ENCODE measurements at regions not wholly inside any gene's neighbourhood (a gene's known extent, or its start where the extent isn't known, plus 50 kb on each side); places are given as distances from the start of the nearest gene placed in this dataset.
"Not testable (repeated sequence)": the region's sequence is repeated elsewhere in the genome, so short reads cannot be mapped to it uniquely, and the experiment has no call there.

DNA sequence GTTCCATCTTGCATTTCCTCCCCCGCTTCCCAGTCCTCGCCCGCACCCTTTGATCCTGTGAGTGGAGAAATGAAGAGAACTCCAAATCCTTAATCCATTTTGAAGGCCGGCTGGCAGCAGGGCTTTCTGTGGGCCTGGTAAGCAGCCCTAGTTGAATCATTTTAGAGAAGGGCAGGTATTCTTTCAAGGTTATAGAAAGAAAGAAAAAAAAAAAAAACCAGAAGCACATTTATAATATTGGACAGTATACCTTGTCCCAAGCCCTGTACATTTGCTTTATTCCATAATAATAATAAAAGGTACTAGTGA, 103.7 kb downstream of the PROP1 start:
- not testable (repeated sequence) for DNase-seq (ENCODE audit: low spot score in 2 of 2); H3K9me3 Mint-ChIP-seq; H3K36me3 Mint-ChIP-seq; H3K27ac Mint-ChIP-seq; H3K27me3 Mint-ChIP-seq; H3K4me1 Mint-ChIP-seq; ATAC-seq (ENCODE audit: low read depth); H3K4me3 Mint-ChIP-seq

GRCh38 chr5:177891547-177892356, 104.3 kb downstream of the PROP1 start:
- H3K27me3 Mint-ChIP-seq; DNase-seq (ENCODE audit: low spot score in 2 of 2); H3K36me3 Mint-ChIP-seq; H3K4me1 Mint-ChIP-seq; H3K9me3 Mint-ChIP-seq; H3K27ac Mint-ChIP-seq; H3K4me3 Mint-ChIP-seq: not testable (repeated sequence)
- ATAC-seq (ENCODE audit: low read depth) = peak; percentile 99

DNA sequence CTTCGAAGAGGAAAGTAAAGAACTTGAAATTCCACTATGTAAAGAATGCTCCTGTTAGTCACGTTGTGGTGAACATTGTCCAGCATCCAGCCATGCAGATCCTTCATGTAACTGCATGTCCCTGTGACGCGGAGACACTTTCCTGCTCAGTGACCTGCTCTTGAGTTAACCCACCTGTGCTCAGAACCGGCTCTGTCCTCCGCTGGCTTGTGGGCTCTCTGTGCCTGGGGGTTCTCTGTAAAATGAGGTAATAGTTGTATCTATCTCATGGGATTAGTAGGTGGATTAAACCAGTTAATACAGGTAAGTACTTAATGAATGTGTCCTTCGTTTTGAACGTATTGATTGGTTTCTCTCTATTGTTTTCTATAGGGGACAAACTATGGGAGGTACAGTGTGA, 100.6 kb upstream of the FAM153A start:
- not testable (repeated sequence) for H3K36me3 Mint-ChIP-seq; ATAC-seq (ENCODE audit: low read depth); H3K9me3 Mint-ChIP-seq

DNA sequence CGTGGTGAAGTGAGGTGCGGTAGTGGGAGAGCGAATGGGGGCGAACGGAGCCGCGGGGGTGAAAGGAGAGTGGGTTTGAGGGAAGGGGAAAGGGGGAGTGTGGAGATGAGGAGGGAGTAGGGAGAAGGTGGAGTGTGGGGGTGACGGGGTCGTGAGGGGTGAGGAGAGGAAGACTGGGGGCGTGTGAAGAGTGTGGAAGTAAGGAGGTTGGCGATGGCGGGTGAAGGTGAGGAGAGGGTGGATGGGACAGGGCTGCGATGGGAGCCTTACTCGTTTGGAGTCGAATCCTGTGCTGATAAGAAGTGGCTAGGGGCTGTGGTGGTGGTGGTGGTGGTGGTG, 93.2 kb upstream of the FAM153A start:
- not testable (repeated sequence) for H3K9me3 Mint-ChIP-seq; H3K27me3 Mint-ChIP-seq; H3K4me1 Mint-ChIP-seq; ATAC-seq (ENCODE audit: low read depth); H3K27ac Mint-ChIP-seq; H3K36me3 Mint-ChIP-seq; DNase-seq (ENCODE audit: low spot score in 2 of 2)
- H3K4me3 Mint-ChIP-seq = peak overlapping the region; percentile 85

More for the DNA sequence above, 100.6 kb upstream of the FAM153A start:
- H3K4me3 Mint-ChIP-seq; H3K27me3 Mint-ChIP-seq; H3K27ac Mint-ChIP-seq; DNase-seq (ENCODE audit: low spot score in 2 of 2); H3K4me1 Mint-ChIP-seq: not testable (repeated sequence)

GRCh38 chr5:177875013-177875899, 92.6 kb upstream of the FAM153A start:
- not testable (repeated sequence) for H3K4me1 Mint-ChIP-seq, H3K27me3 Mint-ChIP-seq, H3K4me3 Mint-ChIP-seq, H3K36me3 Mint-ChIP-seq, H3K9me3 Mint-ChIP-seq, H3K27ac Mint-ChIP-seq
- ATAC-seq (ENCODE audit: low read depth) = peak; percentile 81
- DNase-seq (ENCODE audit: low spot score in 2 of 2) = peak in 1 of 2 donors; percentile 26

DNA sequence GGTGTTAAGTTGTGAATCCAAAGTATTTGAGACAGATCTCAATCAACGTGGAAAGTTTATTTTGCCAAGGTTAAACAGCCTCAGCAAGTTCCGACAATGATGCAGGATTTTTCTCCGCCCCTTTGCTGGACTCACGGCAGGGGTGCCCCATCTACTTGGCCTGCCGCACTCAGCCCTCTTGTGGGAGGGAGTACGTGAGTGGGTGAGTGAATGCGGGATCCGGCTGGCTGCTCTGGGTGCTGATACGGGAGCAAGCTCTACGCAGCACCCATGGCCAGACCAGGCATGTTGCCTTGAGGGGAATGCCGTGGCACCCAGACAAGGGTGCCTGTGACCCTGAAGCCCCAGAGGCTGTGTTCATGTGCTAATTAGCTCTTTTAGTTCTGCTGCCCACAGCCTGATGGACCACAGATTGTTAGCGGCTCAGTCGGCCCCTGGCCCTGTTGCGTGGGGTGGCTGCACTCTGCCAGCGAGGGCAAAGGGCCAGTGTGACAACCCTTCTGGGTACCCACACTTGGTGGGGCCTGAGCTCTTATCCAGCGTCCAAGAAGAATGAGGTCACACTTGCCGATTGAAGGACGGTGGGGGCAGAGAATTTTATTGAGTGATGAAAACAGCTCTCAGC, 81.2 kb upstream of the FAM153A start:
- H3K36me3 Mint-ChIP-seq; H3K4me3 Mint-ChIP-seq; H3K4me1 Mint-ChIP-seq; H3K27ac Mint-ChIP-seq; ATAC-seq (ENCODE audit: low read depth); H3K9me3 Mint-ChIP-seq; DNase-seq (ENCODE audit: low spot score in 2 of 2); H3K27me3 Mint-ChIP-seq: not testable (repeated sequence)

DNA sequence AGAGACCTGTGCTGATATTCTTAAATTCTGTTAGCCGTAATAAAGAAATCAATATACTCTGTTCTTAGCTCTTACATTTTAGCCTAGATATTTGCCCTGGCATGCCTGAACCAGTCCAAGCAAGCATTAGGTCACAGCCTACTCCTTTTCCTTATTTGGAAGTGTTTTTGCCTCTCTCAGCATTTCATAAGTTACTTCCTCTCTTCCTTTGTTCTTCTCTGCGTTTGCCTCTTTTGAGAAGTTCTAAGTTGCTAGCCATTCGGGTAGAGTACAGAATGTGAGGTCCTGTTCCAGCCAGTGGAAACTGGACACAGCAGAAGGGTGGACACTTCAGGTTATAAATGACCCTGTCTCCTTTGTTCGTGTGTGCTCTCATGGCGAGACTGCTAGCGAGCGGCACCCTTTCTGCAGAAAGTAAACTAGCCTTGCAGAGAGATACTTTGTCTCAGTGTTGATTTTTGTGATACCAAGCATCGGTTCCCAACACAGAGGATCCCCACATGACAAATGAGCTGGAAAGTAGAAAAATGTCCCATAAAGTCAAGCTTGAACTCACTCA, 75.0 kb upstream of the FAM153A start:
- H3K4me3 Mint-ChIP-seq; H3K36me3 Mint-ChIP-seq; ATAC-seq (ENCODE audit: low read depth); DNase-seq (ENCODE audit: low spot score in 2 of 2); H3K4me1 Mint-ChIP-seq; H3K27me3 Mint-ChIP-seq; H3K27ac Mint-ChIP-seq; H3K9me3 Mint-ChIP-seq: not testable (repeated sequence)

GRCh38 chr5:177856474-177856873, 73.8 kb upstream of the FAM153A start:
- not testable (repeated sequence) for H3K4me3 Mint-ChIP-seq; H3K27me3 Mint-ChIP-seq; H3K36me3 Mint-ChIP-seq; DNase-seq (ENCODE audit: low spot score in 2 of 2); H3K27ac Mint-ChIP-seq; ATAC-seq (ENCODE audit: low read depth); H3K9me3 Mint-ChIP-seq; H3K4me1 Mint-ChIP-seq

GRCh38 chr5:177847914-177848313, 65.2 kb upstream of the FAM153A start:
- H3K27ac Mint-ChIP-seq; H3K36me3 Mint-ChIP-seq; H3K4me3 Mint-ChIP-seq; H3K4me1 Mint-ChIP-seq; H3K9me3 Mint-ChIP-seq; DNase-seq (ENCODE audit: low spot score in 2 of 2); H3K27me3 Mint-ChIP-seq; ATAC-seq (ENCODE audit: low read depth): not testable (repeated sequence)

- not testable (repeated sequence) for H3K36me3 Mint-ChIP-seq; H3K27me3 Mint-ChIP-seq; H3K27ac Mint-ChIP-seq; ATAC-seq (ENCODE audit: low read depth); H3K9me3 Mint-ChIP-seq; H3K4me3 Mint-ChIP-seq; H3K4me1 Mint-ChIP-seq; DNase-seq (ENCODE audit: low spot score in 2 of 2)
Measured at GRCh38 chr5:177846598-177846997, 63.9 kb upstream of the FAM153A start.

DNA sequence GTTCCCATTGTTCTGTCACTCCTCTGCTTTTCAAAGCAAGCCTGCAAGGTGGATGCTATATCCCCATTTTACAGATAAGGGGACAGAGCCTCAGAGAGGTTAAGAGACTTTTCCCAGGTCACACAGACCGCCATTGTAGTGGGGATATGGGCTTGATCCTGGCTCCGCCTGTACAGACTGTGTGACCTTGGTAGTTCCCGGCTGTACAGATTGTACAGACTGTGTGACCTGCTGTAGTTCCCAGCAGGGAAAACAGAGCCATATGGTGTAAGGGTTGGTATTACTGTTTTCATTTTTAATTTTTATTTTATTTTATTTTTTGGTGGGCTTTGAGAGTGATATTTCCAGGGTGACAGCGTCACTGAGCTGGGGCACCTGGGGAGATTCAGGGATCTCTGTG, 63.2 kb upstream of the FAM153A start:
- not testable (repeated sequence) for H3K4me1 Mint-ChIP-seq; H3K4me3 Mint-ChIP-seq; H3K27me3 Mint-ChIP-seq; DNase-seq (ENCODE audit: low spot score in 2 of 2); ATAC-seq (ENCODE audit: low read depth); H3K36me3 Mint-ChIP-seq; H3K27ac Mint-ChIP-seq; H3K9me3 Mint-ChIP-seq

DNA sequence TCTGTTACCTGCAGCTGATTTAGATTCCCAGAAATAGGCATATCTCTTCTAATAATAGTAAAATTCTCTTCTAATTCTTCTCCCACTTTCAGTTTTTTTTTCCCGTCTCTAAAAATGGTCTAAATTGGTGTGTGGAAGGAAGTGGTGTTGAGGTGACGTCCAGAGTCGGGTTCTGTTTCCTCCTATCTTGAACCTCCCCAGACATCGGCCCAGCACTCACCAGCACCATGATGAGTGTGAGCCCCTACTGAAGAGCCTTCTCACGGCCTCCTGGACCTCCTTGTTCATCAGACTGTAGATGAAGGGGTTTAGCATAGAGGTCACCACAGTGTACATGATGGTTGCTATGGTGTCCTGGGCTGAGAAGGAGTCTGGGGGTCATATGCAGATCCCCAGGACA, 53.5 kb upstream of the FAM153A start:
- not testable (repeated sequence) for H3K27me3 Mint-ChIP-seq; DNase-seq (ENCODE audit: low spot score in 2 of 2); H3K27ac Mint-ChIP-seq; H3K9me3 Mint-ChIP-seq; H3K36me3 Mint-ChIP-seq; H3K4me1 Mint-ChIP-seq
- H3K4me3 Mint-ChIP-seq = peak overlapping the region; percentile 81
- peak; percentile 93 for ATAC-seq (ENCODE audit: low read depth)

Data from memory B cell (primary cell).